HG03045 (cell line): ENCODE measurements at regions not wholly inside any gene's neighbourhood (a gene's known extent, or its start where the extent isn't known, plus 50 kb on each side); places are given as distances from the start of the nearest gene placed in this dataset.
A peak's percentile ranks its signal among the peaks of the same experiment; 100 is the strongest.

Experiments
- ATAC-seq: cut with Tn5 transposase; IDR thresholded peaks from one replicate; pipeline ENCODE4 v1.9.1; 2021; ENCODE audit warnings: mild to moderate bottlenecking, moderate library complexity; ENCODE audit not compliant: unreplicated experiment

DNA sequence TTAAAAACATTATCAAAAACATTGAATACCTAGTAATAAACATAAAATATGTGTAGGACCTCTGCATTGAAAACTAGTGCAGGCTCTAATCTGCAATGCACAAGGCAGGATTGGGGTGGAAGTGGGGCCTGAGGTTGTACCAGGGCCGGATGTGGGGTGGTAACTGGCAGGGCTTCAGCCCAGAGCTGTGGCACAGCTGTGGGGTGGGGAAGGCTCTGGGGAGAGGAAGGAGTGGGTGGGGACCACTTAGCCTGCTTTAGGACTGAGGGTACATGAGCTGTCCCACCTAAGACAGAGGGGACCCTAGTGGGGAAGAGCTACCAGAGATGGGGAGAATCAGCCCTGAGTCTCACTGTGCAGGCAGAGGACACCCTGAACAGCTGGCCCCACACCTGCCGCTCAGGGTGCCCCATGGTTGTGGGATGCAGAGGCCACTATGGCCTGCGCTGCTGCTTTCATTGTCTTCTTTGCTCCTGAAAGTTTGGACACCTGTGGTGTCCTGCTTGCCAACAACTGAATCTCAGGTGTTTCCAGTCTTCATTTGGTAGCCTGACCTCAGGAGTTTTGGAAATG lies 311.4 kb downstream of the TLE4 start:
- ATAC-seq, result peak; percentile 59

- peak; percentile 52 for ATAC-seq
Observed at GRCh38 chr9:79880626-79881025, 308.9 kb downstream of the TLE4 start.

DNA sequence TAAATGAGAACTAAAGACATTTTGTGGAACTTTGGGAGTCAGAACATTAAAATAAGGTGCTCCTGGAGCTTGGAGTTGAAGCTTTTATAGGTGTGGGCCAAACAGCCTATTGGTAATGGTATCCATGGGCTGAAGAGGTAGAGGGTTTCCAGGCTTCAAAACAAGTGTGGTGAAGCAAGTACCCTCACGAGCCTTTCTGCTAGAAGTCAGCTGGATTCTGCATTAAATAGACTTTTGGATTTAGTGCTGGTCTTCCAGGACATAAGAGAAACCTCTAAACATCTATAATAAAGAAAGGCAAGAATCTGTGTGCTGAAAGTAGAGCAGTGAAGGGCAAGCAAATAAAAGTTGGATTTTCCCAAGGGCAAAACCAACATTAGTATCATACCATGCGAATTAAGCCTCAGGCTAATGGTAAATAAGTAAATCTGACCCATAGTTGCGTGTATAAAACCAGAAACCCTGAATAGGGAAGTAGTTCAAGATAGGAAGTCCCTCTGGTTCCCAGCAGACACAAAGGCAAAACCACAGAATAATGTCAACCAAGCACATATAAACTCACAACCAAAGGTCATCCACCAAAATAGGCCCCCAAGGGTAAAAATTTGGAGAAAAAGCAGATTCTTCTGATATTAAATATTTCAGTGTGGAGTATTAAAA lies 306.3 kb downstream of the TLE4 start:
- ATAC-seq, result no peak

- no peak for ATAC-seq
Observed at GRCh38 chr9:79868567-79869189, 296.9 kb downstream of the TLE4 start.

DNA sequence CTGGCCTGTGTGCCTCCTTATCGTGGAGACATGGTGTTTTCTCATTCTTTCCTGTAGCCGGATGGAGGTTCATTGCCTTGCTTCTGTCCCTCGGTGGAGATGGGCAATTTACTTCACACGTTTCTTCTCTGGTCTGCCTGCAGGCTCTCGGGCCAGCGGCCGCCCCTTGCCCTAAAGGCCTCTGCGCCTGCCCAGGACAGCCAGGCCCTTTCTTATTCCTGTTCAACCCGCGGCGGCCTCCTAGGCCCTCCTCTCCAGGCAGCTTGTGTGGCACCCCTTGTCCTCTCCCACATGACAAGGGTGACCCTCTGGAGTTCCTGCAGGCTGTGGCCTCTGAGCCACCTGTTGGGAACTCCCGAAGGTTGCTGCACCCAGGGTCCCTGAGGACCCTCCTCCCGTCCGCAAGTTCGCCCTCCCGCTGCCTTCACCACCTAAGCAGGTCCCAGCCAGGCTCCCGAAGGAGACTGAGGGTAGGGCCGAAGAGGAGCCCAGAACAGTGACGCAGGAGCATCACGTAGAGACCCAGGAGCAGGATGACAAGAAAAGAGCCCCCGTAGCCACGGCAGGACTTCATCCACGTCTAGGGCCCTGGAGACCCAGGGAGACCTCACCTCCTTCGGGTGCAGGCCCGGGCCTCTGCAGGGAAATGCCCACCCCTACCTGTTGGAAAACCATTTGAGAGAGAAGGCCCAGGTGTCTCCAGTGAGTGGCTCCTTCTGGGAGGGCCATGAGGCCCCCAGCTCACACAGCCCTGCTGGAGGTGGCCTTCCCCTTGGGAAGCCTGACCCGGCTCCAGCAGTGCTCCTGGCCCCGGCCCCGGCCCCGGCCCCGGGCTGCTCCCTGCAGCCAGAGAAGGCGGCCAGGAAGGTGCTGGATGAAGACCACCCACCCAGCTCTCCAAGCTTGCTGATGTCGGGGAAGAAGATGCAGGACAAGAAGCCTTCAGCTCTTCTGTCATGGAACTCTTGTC lies 291.4 kb downstream of the TLE4 start:
- no peak for ATAC-seq

GRCh38 chr9:79858508-79858907 lies 286.7 kb downstream of the TLE4 start:
- peak; percentile 74 for ATAC-seq

DNA sequence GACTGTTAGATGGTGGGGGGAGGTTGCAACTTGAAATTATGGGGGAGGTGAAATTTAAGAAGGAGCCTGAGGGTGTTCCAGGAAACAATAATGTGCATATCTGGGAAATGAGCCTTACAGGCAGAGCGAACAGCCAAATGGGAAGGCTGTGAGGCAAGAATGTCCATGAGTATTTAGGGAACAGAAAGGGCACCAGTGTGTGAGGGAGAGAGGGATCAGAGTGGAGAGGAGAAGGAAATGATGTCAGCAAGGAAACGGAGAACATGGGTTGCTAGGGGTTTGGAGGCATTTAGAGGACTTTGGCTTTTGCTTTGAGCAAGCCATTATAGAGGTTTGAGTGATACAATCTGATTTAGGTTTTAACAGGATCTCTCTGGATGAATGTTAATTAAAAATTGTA lies 285.4 kb downstream of the TLE4 start:
- ATAC-seq, result no peak

DNA sequence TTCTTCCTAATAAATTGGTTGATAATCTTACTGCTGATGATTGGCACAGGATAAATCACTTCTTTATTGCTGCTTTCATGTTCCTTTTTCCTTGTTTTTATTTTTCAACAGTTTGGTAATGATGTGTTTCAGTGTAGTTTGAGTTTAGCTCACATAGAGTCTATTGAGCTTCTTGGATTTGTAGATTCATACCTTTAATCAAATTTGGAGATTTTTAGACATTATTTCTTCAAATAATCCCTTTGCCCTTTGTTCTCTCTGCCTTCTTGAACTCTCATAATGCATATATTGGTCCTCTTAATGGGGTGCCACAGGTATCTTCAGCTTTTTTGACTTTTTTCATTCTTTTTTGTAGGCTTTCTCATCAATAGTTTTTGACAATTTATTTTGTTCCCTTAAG lies 275.3 kb downstream of the TLE4 start:
- no peak for ATAC-seq

- no peak for ATAC-seq
Observed at GRCh38 chr9:79829566-79830302, 258.0 kb downstream of the TLE4 start.

DNA sequence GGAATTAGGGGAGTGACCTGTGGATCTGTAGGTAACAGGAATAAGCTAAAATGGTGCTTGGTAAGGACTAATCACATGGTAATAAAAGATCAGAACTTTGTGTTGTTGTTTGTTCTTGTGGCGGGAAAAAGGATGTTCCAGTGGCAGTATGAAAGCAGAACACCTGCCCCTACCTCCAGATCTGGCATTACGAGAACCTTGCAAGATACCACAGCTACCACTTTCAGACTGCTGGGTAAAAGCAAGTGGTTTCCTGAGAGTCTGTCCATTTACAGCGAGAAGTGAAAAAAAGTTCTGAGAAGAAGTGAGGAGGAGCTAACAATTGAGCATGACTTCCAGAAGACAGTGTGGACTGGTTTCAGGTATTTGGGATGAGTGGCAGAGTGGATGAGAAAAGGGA lies 252.5 kb downstream of the TLE4 start:
- ATAC-seq, result peak; percentile 90

- ATAC-seq, result peak; percentile 85
Observed at GRCh38 chr9:79817438-79818004, 245.8 kb downstream of the TLE4 start.

DNA sequence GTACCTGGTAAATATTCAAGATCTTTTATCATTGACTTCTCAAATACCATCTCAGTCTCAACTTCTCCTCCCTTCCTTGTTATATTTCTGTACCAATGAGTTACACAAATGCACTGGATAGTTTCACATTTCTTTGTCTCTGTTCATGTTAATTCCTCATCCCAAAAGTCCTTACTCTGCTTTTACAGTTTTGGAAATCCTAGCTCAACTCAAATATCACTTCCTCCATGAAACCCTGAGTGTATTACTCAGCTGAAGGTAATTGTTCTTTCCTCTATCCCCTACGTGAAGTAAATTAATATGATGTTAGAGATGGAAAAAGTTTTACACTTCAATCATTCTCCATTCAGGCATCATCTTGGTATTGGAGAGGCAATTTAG lies 241.5 kb downstream of the TLE4 start:
- no peak for ATAC-seq

GRCh38 chr9:79812507-79813257 lies 240.9 kb downstream of the TLE4 start:
- ATAC-seq, result peak; percentile 76

- peak; percentile 9 for ATAC-seq
Observed at GRCh38 chr9:79812099-79812498, 240.3 kb downstream of the TLE4 start.

DNA sequence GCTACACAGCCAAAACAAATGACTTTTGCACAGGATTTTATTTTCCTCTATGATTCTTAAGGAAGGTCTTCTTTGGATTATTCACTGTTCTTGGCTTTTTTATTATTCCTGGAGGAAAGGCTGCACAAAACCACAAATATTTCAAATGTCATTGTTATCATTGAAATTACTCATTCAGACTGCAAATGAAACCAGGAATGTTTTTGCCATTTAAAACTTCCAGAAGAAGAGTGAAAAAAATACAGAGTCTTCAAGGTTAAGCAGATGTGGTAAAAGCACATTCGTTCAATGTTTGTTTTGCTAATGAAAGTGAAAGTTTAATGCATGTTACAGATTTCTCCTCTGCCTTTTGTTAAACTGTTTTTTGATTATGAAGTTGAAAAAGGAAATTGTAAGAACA lies 238.2 kb downstream of the TLE4 start:
- ATAC-seq, result no peak

GRCh38 chr9:79809316-79809876 lies 237.6 kb downstream of the TLE4 start:
- no peak for ATAC-seq

- no peak for ATAC-seq
Observed at GRCh38 chr9:79807971-79808370, 236.2 kb downstream of the TLE4 start.

- ATAC-seq, result no peak
Observed at GRCh38 chr9:79806086-79806485, 234.3 kb downstream of the TLE4 start.

GRCh38 chr9:79801459-79801858 lies 229.7 kb downstream of the TLE4 start:
- no peak for ATAC-seq
